SK-N-DZ (cell line): ENCODE measurements at regions not wholly inside any gene's neighbourhood (a gene's known extent, or its start where the extent isn't known, plus 50 kb on each side); places are given as distances from the start of the nearest gene placed in this dataset.
"Not testable (repeated sequence)": the region's sequence is repeated elsewhere in the genome, so short reads cannot be mapped to it uniquely, and the experiment has no call there.

Source experiments
- DNase-seq: peaks from one replicate; pipeline ENCODE4 v3.0.0-alpha.2; 2015; ENCODE audit warnings: low spot score

DNA sequence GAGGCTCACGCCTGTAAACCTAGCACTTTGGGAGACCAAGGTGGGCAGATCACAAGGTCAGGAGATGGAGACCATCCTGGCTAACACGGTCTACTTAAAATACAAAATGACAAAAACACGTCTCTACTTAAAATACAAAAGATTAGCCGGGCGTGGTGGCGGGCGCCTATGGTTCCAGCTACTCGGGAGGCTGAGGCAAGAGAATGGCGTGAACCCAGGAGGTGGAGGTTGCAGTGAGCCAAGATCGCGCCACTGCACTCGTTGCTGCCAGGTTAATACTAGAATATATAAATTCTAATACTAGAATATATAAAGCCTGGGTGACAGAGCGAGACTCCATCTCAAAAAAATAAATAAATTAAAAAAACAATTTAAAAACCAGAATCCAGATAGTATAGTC is 588.7 kb upstream of the CDH7 start:
- DNase-seq, result not testable (repeated sequence)

DNA sequence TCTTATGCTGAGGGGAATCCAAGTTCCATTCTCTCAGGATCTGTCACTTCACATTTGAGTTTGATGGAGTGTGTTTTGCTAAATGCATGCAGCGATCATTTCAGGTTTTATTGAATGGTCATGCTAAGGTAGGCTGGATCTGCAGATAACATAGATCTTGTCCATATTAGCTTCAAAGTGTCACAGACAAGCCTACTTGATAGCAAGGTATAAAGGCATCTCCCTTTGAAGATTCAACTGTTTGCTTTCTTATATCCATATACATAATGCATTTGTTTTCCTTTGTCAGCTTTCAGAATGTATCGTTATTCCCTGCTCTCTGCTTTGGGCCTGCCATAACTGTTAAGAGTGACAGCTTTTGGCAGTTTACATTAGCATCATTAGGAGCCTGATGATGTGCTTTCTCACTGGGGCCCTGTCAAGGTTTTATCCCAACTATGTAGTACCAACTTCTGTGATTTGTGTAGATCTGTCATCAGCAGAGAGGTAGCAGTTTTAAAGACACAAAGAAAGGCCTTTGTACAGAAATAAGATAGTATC is 604.3 kb upstream of the CDH7 start:
- DNase-seq, result no peak

DNA sequence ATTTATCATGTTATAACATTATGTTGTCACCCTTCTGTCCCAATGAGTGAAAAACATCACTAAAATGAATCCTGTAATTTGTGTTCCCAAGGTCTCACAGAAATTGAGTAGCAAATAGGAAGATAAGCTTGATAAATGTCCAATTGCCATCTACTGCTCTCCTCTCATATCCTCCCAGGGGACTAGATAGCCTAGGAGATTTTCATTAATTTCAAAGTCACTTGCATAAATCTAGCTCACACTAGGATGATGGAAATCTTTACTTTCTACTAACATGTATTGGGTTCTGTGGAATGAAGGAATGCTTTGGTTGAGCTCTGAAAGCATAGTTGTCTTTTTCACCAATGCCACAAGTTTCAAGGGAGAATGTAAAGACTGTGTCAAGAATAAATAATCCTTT is 605.5 kb upstream of the CDH7 start:
- no peak for DNase-seq

DNA sequence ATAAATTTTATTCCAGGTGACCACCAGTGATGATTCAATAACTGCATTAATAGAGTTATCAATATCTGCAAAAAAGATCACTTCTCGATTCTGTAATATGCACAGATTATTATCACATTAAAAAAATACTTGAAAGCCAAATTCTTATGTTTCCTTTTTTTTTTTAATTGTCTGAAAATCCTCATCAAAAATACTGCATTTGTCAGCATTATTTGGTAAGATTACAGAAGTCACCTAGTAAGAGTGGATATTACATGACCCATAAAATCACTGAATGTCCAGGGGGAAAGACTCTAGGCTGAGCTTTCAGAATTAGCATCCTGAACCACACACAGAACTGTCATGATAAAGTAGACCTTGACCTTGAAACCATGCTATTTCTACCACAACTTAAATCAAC is 617.2 kb upstream of the CDH7 start:
- no peak for DNase-seq

DNA sequence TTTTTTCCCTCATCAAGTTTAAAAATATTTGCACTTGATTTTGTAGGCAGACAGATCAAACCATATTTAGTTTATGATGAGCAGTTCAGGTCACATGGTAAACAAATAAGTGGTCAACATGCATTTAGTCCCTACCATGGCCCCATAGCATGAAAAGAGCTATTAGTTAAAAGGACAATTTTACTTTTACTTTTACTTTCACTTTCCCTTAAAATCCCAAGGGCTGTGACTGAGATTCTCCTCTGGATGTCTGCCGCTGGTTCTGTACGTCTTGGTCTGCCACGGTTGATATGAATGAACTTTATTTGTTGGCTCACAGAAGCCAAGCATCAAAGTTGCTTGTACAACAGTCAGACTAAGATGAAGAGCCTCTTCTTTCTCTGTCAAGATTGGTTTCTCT is 626.2 kb upstream of the CDH7 start:
- no peak for DNase-seq

DNA sequence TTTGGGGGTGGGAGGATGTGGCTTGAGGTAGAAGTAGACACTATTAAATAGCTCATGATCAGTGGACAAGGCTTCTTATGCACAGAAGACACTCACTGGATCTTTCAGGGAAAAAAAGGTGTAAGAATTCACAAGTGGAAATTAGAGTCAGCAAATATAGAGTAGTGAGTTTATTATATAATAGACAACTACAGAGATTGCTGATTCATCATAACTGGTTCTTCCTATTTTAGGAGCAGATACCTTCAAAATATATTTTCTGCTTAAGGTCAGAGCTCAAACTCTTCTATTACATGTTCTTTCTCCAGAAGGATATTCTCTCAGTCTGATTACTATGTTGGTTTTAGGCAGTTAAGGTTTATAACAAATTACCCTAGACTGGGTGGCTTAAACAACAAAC is 646.9 kb upstream of the CDH7 start:
- DNase-seq, result no peak

DNA sequence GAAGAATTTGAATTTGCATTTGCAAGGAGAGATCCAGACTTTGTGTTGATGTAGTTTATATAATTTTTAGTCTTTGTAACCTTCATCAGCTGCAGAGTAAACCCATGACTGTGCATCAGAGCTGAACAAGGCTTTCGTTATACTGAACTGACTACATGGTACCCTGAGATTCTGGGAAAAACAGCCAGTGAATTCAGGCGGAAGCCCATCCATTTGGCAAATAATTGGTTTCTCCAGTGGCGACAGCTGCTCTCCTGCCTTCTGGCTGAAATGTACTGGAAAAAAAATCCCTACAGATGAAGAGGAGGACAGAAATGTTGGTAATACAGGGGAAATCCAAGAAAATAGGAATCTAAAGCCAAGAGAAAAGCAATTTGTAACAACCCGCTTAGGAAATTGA is 657.5 kb upstream of the CDH7 start:
- DNase-seq, result no peak

DNA sequence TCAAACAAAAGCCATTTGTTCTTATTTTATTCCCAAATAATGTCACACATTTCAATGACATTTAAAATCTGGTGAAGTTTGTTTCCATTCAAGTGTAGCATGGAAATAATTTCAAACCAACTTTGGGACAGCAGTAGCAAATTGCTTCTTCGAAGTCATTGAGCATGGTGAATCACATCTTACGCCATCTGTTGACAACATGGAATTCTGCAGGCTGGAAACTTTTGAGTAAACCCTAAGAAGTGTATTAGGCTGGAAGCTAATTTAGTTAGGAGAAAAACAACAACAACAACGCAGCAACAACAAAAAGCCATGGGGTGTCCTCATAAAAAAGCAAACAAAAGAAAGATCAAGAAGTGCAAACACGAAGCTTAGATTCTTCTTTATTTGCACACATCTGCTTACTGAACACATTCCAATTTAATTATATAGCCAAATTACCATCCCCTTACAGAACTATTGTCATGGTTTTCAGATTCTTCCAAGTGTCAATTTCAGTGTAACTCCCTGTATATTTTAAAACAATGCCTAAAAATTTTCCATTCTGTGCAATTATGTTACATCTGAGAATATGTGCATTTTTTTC is 659.0 kb upstream of the CDH7 start:
- peak; percentile 43 for DNase-seq

DNA sequence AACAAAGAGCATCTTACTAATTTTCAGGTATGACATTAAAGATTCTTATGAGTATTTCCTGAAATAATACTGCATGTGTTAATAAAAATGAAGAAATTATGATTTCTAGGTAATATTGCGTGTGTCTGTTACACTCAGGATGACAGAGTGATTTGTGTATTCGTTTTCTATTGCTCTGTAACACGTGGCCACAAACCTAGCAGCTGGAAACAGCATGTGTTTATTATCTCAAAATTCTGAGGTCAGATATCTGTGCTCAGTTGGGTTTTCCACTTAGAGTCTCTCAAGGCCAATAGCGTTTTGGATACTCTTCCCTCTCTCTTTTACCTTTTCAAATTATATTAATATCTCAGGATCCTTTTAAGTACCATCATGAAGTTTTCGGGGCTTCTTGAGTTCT is 667.9 kb upstream of the CDH7 start:
- DNase-seq, result no peak

DNA sequence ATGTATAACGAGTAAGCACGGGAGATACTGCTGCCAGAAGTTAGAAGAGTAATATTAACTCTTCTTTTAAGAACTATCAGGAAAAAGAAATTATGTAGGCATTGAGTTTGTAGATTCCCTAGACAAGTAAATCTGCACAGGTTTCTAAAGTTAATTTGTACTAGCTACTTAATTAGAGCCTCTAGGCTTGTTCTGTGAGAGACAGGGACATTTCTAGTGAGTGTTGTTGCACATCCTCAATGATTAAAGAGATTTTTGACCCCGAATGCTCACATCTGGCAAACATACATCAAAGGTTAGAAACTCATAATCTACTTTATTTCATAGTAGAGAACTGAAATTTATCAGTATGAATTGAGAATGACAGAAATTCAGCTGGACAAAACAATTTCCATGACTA is 669.0 kb upstream of the CDH7 start:
- DNase-seq, result no peak

DNA sequence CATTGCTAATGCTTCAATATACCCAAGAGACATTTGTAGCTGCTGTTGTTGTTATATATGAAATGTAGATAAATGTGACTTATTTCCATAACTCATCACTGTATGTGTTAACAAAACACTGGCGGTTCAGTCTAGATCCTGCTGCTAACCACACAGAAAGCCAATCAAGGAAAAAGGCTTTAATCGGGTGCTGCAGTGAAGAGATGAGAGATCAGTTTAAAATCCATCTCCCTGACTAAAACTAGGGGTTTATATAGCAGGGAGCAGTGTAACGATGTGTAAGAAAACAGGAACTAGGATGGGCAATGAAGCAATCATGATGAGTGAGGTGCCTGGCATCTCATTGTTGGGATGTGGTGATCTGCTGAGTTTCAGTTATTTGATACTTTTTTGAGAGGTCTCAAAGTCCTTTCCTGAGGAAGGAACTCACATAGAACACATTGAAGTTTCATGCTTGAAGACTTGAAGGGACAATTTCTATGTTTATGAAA is 677.7 kb upstream of the CDH7 start:
- DNase-seq, result no peak

DNA sequence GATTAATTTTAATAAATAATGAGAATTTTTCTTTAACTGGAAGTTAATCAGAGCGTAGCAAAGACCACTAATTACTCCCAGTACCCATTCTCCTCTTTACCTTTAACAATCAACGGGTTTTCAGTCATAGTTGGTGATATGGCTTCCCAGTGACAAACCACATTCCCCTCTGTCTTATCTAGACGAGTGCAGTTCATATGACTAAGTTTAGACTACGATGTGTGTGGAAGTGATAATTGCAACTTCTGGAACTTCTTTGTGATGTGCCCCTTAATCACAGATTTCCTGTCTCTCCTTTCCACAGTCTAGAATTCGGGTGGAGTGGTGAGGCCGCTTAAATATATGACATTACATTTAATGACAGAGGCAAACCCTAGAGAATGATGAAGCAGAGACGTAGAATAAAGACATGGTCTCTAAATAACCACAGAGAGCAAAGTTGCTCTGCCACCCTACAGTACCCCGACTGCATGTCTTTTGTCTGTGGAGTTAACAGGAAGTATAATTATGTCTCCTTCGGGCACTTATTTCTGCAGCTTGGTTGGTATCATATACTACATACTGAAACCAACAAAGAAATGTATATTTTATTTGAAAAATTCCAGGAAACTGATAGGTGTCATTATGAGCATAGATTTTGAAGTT is 693.3 kb upstream of the CDH7 start:
- no peak for DNase-seq

DNA sequence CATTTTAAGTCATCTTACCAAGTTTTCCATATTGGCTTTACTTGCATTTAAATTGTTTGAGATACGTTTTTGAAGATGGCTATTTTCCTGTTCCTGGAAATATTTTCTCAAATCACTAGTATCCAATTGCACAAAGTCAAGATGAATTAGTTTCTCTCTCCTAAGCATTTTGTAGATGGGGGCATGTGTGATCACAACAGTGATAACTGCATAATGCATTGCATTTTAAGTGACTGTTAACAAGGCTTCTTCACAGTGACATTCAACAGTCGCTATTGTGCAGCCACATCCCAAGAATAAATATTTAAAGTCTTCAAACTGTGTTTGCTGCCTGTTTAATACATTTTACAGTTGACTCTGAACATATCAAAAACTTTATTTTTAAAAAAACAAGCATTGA is 694.2 kb upstream of the CDH7 start:
- DNase-seq, result peak; percentile 78

DNA sequence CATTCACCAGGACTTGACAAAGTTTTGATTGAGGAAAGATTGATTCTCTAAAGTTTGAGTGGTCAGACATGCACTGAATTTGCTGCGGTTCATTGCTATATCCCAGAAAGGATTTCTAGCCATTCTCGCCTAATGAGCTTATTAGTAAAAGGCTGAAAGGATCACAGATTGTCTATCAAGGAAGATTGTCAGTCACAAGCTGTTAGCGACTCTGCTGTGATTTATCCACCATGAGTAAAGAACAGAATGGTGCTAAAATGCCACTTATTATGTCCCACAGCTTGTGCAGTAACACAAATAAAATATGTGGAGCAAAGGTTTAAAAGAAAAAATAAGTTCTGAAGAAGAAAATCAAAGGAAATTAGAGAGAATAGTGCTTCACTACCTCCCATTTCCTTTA is 701.2 kb upstream of the CDH7 start:
- no peak for DNase-seq

DNA sequence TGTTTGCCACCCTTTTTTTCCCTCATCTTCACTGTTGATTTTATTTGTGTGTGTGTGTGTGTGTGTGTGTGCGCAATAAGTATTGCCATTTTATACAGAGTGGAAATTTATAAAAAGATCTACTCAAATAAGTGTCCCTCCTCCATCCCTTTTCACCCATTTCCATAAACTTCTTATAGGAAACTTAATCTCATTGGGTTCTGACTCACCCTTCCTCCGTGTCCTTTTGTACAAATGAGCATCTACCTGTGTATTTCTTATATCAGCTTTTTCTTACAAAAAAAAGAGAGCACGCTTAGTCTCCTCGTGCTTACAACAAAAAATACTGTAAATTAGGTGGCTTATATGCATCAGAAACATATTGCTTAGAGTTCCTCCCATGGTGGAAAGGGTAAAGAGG is 711.2 kb upstream of the CDH7 start:
- no peak for DNase-seq

DNA sequence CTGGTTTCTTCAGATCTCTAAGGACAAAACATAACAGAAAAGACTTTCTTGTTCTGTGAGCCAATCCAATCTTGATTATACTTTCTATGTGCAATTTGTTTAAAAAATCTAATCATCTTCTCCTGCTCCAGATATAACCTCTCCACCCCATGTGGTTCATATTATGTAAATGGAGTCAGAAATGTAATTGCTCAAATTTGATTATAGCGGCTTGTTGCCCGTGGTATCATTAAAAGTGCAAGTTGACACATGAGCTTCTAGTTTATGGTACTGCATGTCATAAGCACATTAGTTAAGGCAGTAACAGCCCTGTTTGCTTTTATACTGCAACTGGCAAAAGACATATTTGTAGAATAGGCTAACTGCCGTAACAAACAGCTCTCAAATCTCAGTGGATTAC is 715.1 kb upstream of the CDH7 start:
- DNase-seq, result peak; percentile 74

DNA sequence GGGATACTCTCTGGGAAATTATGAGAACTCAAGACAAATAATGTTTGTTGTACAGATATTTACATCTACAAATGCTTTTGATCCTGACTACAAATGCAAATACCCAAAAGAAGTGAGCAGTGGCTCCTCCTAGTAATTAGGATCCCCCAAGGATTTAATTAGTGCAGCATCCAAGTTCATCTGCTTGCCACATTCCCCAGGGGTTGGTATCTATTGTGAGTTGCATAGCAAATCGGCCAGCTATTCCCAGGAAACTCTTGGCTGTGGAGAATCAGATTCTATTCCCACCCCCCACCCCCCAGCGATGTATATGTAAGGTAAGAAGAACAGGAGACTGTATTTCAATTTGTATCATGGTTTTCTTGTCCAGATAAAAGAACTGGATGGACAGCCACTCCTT is 725.1 kb upstream of the CDH7 start:
- DNase-seq, result no peak

DNA sequence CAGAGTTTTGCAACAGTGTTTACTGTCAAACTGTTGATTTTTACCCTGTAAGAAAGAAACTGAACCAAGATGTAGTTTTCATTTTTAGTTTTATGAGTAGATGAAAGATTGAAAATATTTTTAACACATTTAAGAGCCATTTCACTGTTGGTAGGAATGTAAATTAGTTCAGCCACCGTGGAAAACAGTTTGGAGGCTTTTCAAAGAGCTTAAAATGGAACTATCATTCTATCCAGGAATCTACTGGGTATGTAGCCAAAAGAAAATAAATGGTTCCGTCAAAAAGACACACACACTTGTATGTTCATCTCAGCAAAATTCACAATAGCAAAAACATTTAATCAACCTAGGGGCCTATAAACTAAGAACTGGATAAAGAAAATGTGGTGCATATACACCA is 729.8 kb upstream of the CDH7 start:
- DNase-seq, result no peak

DNA sequence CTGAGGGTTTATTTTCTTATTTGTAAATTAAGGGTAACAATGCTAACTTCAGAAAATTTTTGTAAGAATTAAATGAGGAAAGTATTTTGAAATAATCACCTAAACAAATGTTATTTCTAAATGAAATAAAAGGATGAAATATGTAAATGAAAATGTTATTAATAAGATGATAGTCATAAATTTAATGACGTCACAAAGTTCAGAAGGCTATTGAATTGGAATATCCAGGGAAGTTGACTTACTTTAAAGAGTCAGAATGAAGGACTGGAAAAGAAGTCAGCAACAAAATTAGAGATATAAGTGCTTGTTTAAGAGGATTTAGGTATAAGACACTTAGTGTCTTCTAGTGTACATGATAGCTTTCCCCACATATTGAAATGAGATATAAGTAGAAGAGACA is 732.6 kb upstream of the CDH7 start:
- no peak for DNase-seq

DNA sequence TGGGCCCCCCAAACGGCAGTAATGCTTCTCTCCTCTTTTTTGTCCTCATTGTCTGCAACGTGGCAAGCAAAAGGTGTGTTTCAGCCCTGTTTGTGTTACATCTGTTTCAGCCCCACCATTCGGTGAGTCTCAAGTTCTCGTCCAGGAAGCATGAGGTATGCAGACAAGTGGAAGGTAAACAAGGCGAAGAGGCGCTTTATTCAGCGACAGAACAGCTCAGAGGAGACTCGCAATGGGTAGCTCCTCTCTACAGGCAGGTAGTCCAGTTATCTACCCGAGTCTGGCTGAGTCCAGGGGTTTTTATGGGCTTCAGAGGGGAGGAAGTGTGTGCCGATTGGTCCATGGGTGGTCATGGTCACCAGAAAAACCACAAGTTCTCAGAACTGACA is 733.4 kb upstream of the CDH7 start:
- no peak for DNase-seq

DNA sequence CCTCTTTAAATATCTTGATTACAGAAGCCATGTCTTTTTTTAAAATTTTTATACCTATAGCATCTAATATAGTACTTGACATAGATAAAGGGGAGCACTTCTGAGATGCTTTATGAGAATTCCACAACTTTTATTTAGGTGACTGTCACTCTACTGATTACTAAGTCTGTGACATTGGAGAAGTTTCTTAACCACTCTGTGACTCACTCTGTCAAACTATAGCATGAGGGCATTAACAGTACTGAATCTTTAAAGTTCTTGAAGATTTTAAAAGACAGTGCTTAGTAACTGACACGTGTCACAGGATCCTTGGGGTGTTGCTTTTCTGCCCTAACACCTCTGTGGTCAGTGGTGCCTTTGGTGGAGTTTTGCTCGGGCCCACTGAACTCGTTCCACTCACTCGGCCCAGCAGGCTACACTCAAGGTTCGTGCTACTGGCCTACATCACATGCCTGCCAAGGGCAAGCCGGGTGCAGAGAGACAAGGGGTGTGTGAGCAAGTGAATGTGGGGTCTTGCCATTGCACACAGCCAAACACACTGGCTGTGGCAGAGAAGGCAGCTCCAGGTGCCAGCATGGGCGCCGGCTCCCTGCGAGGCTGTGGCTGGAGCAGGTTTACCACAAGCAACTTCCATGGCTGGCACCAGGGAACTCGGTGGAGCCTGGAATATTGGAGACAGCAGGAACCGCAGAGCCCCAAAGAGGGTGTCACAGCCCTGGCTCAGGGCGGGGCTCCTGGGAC is 734.0 kb upstream of the CDH7 start:
- DNase-seq, result no peak

DNA sequence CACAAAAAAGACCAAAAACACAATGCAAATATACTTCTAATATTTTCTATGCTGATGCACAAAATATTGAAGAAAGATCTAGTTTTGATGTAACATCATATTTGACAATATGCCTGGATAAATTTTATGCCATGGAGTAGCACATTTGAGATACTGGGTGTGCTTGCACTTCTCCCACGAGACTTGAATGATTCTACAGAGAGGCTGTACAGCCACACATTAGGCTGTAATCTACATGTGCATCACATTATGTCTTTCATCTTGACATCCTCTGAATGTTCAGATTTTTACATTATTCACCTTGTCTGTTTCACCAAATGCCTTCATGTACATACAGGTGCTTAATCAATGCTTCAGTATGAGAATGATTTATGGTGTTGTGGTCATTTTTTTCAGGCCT is 756.4 kb upstream of the CDH7 start:
- DNase-seq, result peak; percentile 47

DNA sequence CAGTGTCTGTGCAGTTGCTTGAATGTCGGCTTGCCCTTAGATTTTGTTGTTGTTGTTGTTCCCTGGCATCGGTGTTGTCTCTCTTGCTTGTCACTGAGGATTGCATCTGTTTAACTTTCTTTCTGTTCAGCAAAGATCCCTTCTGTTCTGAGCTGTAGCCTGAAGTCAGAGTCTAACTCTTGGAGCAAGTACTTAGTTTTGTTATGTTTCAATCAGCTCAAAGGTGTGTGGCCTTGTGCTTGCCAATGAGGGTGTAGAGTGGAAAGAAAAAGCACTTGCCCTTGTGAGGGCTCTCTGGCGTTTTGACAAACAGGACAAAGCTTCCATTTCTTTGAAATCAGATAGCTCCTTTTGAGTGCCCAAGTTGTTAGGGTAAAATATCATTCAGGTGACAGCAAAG is 757.1 kb upstream of the CDH7 start:
- DNase-seq, result no peak
